Fibroblast of lung (primary cell): ENCODE measurements at regions not wholly inside any gene's neighbourhood (a gene's known extent, or its start where the extent isn't known, plus 50 kb on each side); places are given as distances from the start of the nearest gene placed in this dataset.

ENCODE experiments used
- DNase-seq, 2 donors: peaks; one replicate each; pipeline versions ENCODE4 v3.0.0 to v3.0.0-alpha.2; 2010; ENCODE audit warnings: low read depth in 2 of 2
- H2AFZ ChIP-seq: 2 replicates; pipeline ENCODE4 v1.5.1; 2012; ENCODE audit warnings: low read length, control low read depth, inconsistent platforms
- H3K27ac ChIP-seq: 2 replicates; pipeline ENCODE4 v1.5.1; 2011; ENCODE audit warnings: low read length, control low read depth; ENCODE audit not compliant: insufficient read depth
- H3K27me3 ChIP-seq: 2 replicates; pipeline ENCODE4 v1.5.1; 2011; ENCODE audit warnings: mild to moderate bottlenecking, low read length; ENCODE audit not compliant: control insufficient read depth, insufficient read depth
- H3K36me3 ChIP-seq: 2 replicates; pipeline ENCODE4 v1.5.1; 2011; ENCODE audit warnings: low read length; ENCODE audit not compliant: control insufficient read depth, insufficient read depth
- H3K4me1 ChIP-seq: 2 replicates; pipeline ENCODE4 v1.5.1; 2011; ENCODE audit warnings: low read length; ENCODE audit not compliant: control insufficient read depth, insufficient read depth; ENCODE audit errors: extremely low read depth
- H3K4me2 ChIP-seq: 2 replicates; pipeline ENCODE4 v1.5.1; 2011; ENCODE audit warnings: low read length, control low read depth; ENCODE audit not compliant: insufficient read depth; ENCODE audit errors: extremely low read depth
- H3K4me3 ChIP-seq, 4 experiments: fragments of 200-600 bp in 1 of 4; sonication (generic) in 1 of 4; replicated peaks in 1 of 4; 2 replicates each; pipeline ENCODE4 v1.5.1; 2011 to 2016; ENCODE audit warnings: low read length in 4 of 4, low read depth in 3 of 4, mild to moderate bottlenecking in 3 of 4, control low read depth in 2 of 4, inconsistent platforms in 1 of 4, mixed read lengths in 1 of 4; ENCODE audit not compliant: insufficient read depth in 1 of 4; ENCODE audit errors: control extremely low read depth in 1 of 4
- H3K79me2 ChIP-seq: 2 replicates; pipeline ENCODE4 v1.5.1; 2012; ENCODE audit warnings: mild to moderate bottlenecking, low read length, inconsistent platforms; ENCODE audit not compliant: control insufficient read depth, insufficient read depth
- H3K9ac ChIP-seq: 2 replicates; pipeline ENCODE4 v1.5.1; 2011; ENCODE audit warnings: mild to moderate bottlenecking, low read length, control low read depth; ENCODE audit not compliant: insufficient read depth
- H3K9me3 ChIP-seq: 2 replicates; pipeline ENCODE4 v1.5.1; 2012; ENCODE audit warnings: low read depth, low read length; ENCODE audit not compliant: control insufficient read depth, insufficient read depth
- H4K20me1 ChIP-seq: 2 replicates; pipeline ENCODE4 v1.5.1; 2011; ENCODE audit warnings: low read length; ENCODE audit not compliant: control insufficient read depth, insufficient read depth; ENCODE audit errors: extremely low read depth
- EZH2 ChIP-seq: IDR thresholded peaks from 2 replicates; pipeline ENCODE4 v1.5.1; 2012; ENCODE audit warnings: low read length, control low read depth, mild to moderate bottlenecking; ENCODE audit errors: missing control alignments
- TF ChIP-seq, protein P1 (sequence below), 2 donors: IDR thresholded peaks in 1 of 2; conservative IDR thresholded peaks in 1 of 2; 1 replicate in 1 of 2; 2 replicates in 1 of 2; pipeline ENCODE4 v1.5.1; 2011 to 2012; ENCODE audit warnings: low read length in 2 of 2, control low read depth in 1 of 2, inconsistent platforms in 1 of 2, low read depth in 1 of 2, mild to moderate bottlenecking in 1 of 2

DNA sequence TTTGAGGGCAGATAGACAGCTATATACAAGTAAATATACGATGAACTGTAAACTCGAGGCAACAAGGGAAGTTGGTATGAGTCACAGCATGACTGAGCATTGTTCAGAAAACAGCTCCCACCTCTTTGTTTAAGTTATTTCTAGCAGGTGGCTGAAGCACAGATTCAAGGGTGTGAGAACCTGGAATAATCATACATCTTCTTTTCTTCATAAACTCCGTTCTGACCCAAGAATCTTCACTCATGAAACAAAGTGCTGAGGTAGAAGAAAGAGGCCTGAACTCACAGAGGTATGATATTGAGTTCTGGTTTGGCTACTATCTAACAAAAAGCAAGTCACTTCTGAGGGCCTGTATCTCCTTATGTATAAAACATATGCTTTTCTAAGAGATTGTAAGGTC, 364.1 kb upstream of the KITLG start:
- Histone ChIP-seq H3K4me1 (peaks cover 5% of the 10 kb centered on the region), H3K36me3 (no peaks in the 10 kb centered on the region), H3K27me3 (no peaks in the 10 kb centered on the region), H3K4me2 (no peak overlapping the region), H3K79me2 (no peaks in the 10 kb centered on the region), H3K27ac (no peak overlapping the region), H4K20me1 (no peaks in the 10 kb centered on the region), H2AFZ (no peak overlapping the region), H3K9ac (no peak overlapping the region), H3K9me3 (no peaks in the 10 kb centered on the region), H3K4me3 (no peak overlapping the region)
- peak; percentile 28 to 68 for DNase-seq
- TF ChIP-seq EZH2 = no peak

DNA sequence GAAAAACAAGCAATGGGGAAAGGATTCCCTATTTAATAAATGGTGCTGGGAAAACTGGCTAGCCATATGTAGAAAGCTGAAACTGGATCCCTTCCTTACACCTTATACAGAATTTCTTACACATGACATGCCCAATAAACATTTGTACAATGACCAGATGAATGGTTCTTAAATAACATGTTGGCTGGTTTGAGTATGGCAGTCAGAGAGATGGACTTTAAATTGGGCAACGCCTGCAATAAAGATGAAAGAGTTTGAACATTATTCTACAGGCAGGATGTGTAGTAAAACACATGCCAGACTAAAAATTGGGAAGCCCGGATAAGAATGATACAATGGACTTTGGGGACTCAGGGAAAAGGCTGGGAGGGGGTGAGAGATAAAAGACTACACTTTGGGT, 360.6 kb upstream of the KITLG start:
- H3K9me3 ChIP-seq = no peaks in the 10 kb centered on the region

DNA sequence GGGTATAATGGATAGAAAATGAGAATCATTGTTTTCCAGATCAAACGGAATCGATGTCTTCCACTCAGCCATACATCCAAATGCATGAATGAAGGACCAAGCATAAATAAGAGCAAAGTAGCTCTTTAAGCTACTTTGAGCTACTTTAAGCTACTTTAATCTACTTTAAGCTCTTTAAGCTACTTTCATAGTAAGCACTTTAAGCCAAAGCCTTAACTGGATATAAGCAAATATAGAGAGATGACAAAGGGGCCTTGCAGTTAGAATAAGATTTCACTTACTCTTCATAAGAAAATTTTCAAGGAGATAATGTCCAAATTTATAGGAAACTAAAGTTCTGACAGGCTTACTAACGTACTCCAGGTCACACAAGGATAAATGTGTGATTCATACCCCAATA, 355.6 kb upstream of the KITLG start:
- Histone ChIP-seq H3K27ac (no peak overlapping the region), H3K27me3 (no peaks in the 10 kb centered on the region), H3K79me2 (no peaks in the 10 kb centered on the region), H3K4me1 (no peaks in the 10 kb centered on the region), H3K36me3 (no peaks in the 10 kb centered on the region), H3K4me3 (no peak overlapping the region), H2AFZ (no peak overlapping the region), H3K9me3 (no peaks in the 10 kb centered on the region), H3K9ac (no peak overlapping the region), H4K20me1 (no peaks in the 10 kb centered on the region), H3K4me2 (no peak overlapping the region)
- DNase-seq = peak in 1 of 2 donors; percentile 25
- TF ChIP-seq, protein P1, sequence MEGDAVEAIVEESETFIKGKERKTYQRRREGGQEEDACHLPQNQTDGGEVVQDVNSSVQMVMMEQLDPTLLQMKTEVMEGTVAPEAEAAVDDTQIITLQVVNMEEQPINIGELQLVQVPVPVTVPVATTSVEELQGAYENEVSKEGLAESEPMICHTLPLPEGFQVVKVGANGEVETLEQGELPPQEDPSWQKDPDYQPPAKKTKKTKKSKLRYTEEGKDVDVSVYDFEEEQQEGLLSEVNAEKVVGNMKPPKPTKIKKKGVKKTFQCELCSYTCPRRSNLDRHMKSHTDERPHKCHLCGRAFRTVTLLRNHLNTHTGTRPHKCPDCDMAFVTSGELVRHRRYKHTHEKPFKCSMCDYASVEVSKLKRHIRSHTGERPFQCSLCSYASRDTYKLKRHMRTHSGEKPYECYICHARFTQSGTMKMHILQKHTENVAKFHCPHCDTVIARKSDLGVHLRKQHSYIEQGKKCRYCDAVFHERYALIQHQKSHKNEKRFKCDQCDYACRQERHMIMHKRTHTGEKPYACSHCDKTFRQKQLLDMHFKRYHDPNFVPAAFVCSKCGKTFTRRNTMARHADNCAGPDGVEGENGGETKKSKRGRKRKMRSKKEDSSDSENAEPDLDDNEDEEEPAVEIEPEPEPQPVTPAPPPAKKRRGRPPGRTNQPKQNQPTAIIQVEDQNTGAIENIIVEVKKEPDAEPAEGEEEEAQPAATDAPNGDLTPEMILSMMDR (conservative IDR thresholded peaks at IDR 0.05 in 1 of 2, IDR thresholded peaks at IDR 0.05 in 1 of 2; ENCODE audit: low read depth in 1 of 2, low read length in 2 of 2) = no peak
- TF ChIP-seq EZH2 = no peak

More for the DNA sequence above, 360.6 kb upstream of the KITLG start:
- Histone ChIP-seq H4K20me1 (no peaks in the 10 kb centered on the region), H3K4me2 (no peak overlapping the region), H3K79me2 (no peaks in the 10 kb centered on the region), H3K36me3 (no peaks in the 10 kb centered on the region), H3K4me3 (no peak overlapping the region), H2AFZ (no peak overlapping the region), H3K27me3 (no peaks in the 10 kb centered on the region), H3K9ac (no peak overlapping the region), H3K27ac (no peak overlapping the region), H3K4me1 (peaks cover 2% of the 10 kb centered on the region)
- TF ChIP-seq, protein P1 (conservative IDR thresholded peaks at IDR 0.05 in 1 of 2, IDR thresholded peaks at IDR 0.05 in 1 of 2; ENCODE audit: low read depth in 1 of 2, low read length in 2 of 2) = no peak
- no peak for TF ChIP-seq EZH2
- no peak for DNase-seq
